ENCODE measurements at regions not wholly inside any gene's neighbourhood (a gene's known extent, or its start where the extent isn't known, plus 50 kb on each side); places are given as distances from the start of the nearest gene placed in this dataset.
A peak's percentile ranks its signal among the peaks of the same experiment; 100 is the strongest.

- peaks cover 5% of the 10 kb centered on the region for H3K4me1 ChIP-seq (ENCODE audit: insufficient read depth)
- TF ChIP-seq EP300 (IDR thresholded peaks at IDR 0.05): no peak
- TF ChIP-seq POLR2A (IDR thresholded peaks at IDR 0.05): no peak
- TF ChIP-seq, protein P1, sequence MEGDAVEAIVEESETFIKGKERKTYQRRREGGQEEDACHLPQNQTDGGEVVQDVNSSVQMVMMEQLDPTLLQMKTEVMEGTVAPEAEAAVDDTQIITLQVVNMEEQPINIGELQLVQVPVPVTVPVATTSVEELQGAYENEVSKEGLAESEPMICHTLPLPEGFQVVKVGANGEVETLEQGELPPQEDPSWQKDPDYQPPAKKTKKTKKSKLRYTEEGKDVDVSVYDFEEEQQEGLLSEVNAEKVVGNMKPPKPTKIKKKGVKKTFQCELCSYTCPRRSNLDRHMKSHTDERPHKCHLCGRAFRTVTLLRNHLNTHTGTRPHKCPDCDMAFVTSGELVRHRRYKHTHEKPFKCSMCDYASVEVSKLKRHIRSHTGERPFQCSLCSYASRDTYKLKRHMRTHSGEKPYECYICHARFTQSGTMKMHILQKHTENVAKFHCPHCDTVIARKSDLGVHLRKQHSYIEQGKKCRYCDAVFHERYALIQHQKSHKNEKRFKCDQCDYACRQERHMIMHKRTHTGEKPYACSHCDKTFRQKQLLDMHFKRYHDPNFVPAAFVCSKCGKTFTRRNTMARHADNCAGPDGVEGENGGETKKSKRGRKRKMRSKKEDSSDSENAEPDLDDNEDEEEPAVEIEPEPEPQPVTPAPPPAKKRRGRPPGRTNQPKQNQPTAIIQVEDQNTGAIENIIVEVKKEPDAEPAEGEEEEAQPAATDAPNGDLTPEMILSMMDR (IDR thresholded peaks at IDR 0.05): no peak
- intact Hi-C loops (cut with DNase I): no loop called here
- H3K36me3 ChIP-seq: no peaks in the 10 kb centered on the region
- no peak for DNase-seq
- H3K4me3 ChIP-seq: no peak overlapping the region
- H3K9me3 ChIP-seq: no peaks in the 10 kb centered on the region
- peak overlapping the region in 1 of 2 donors; percentile 42 for H3K27ac ChIP-seq
- 89 to 91% (median 90%) methylated on average over 10 of the region's 10 CpGs for WGBS, 3 donors
- no peaks in the 10 kb centered on the region for H3K27me3 ChIP-seq
These were observed 68.0 kb upstream of the KLF6 start for GRCh38 chr10:3853016-3853415.

GRCh38 chr10:3852147-3852904 lies 67.3 kb upstream of the KLF6 start:
- intact Hi-C loops (cut with DNase I): no loop called here
- no peak overlapping the region for H3K4me3 ChIP-seq
- WGBS, 3 donors: 32 to 39% (median 36%) methylated on average over 10 of the region's 10 CpGs

DNA sequence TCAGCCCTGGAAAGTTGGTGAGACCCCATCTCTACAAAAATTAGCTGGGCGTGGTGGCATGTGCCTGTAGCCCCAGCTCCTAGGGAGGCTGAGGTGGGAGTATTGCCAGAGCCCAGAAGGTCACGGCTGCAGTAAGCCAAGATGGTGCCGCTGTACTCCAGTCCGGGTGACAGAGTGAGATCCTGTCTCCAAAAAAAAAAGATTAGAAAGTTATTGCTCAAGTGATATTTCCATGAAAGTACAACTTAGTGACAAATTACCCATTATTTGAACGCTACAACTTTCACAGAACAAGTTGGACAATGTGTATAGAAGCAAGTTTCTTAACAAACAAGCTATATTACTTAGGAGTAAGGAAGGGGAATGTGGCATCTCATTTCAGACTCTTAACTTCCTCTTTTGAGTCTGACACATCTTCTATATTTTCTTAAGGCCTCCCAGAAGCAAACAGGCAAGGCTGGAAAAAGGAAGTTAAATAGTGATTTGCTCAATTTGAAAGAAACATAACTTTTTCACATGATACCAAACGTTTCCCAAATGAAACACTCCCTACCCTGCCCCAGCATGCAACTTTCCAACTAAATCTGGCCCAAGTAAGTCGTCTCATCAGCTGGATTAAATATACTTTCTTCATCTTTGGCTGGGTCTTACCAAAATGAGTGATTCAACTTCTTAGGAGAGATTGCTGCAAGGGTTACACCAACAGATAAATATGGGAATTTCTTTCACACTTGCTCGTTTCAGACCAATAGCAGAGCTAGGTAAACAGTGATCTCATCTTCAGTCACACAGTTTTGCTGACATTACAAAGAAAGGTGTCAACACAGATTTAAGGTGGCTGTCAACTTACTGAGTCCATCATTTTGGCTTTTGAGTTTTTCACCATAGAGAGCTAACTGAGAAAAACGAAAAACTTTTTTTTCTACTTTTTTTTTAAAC lies 66.3 kb upstream of the KLF6 start:
- H3K27ac ChIP-seq: no peak overlapping the region
- H3K4me1 ChIP-seq (ENCODE audit: insufficient read depth): peaks cover 5% of the 10 kb centered on the region
- intact Hi-C loops (cut with DNase I): no loop called here
- 61 to 68% (median 65%) methylated on average over 9 of the region's 9 CpGs for whole genome bisulfite sequencing, 3 donors
- H3K9me3 ChIP-seq: no peaks in the 10 kb centered on the region
- H3K27me3 ChIP-seq: no peaks in the 10 kb centered on the region
- H3K36me3 ChIP-seq: no peaks in the 10 kb centered on the region
- H3K4me3 ChIP-seq: no peak overlapping the region
- TF ChIP-seq, protein P1 (IDR thresholded peaks at IDR 0.05): no peak
- TF ChIP-seq EP300 (IDR thresholded peaks at IDR 0.05): no peak
- TF ChIP-seq POLR2A (IDR thresholded peaks at IDR 0.05): no peak
- DNase-seq: no peak

More at GRCh38 chr10:3852147-3852904, 67.3 kb upstream of the KLF6 start:
- Histone ChIP-seq H3K27me3 (no peaks in the 10 kb centered on the region), H3K36me3 (no peaks in the 10 kb centered on the region), H3K9me3 (no peaks in the 10 kb centered on the region), H3K27ac (peak overlapping the region in 1 of 2 donors; percentile 42), H3K4me1 (ENCODE audit: insufficient read depth) (peaks cover 5% of the 10 kb centered on the region)
- peak; percentile 41 to 83 (median 63) for DNase-seq
- no peak for TF ChIP-seq POLR2A (IDR thresholded peaks at IDR 0.05)
- TF ChIP-seq, protein P1 (IDR thresholded peaks at IDR 0.05): no peak
- TF ChIP-seq EP300 (IDR thresholded peaks at IDR 0.05): no peak

- 93 to 95% (median 94%) methylated on average over 4 of the region's 4 CpGs for WGBS, 3 donors
- no peaks in the 10 kb centered on the region for H3K27me3 ChIP-seq
- H3K4me1 ChIP-seq (ENCODE audit: insufficient read depth): peaks cover 5% of the 10 kb centered on the region
- H3K36me3 ChIP-seq: no peaks in the 10 kb centered on the region
- intact Hi-C loops (cut with DNase I): no loop called here
- TF ChIP-seq POLR2A (IDR thresholded peaks at IDR 0.05): no peak
- no peak for TF ChIP-seq EP300 (IDR thresholded peaks at IDR 0.05)
- TF ChIP-seq, protein P1 (IDR thresholded peaks at IDR 0.05): no peak
- H3K27ac ChIP-seq: no peak overlapping the region
- no peaks in the 10 kb centered on the region for H3K9me3 ChIP-seq
- H3K4me3 ChIP-seq: no peak overlapping the region
- DNase-seq: no peak
These were observed 64.0 kb upstream of the KLF6 start for GRCh38 chr10:3848775-3849635.
